ENCODE measurements at regions not wholly inside any gene's neighbourhood (a gene's known extent, or its start where the extent isn't known, plus 50 kb on each side); places are given as distances from the start of the nearest gene placed in this dataset.

DNA sequence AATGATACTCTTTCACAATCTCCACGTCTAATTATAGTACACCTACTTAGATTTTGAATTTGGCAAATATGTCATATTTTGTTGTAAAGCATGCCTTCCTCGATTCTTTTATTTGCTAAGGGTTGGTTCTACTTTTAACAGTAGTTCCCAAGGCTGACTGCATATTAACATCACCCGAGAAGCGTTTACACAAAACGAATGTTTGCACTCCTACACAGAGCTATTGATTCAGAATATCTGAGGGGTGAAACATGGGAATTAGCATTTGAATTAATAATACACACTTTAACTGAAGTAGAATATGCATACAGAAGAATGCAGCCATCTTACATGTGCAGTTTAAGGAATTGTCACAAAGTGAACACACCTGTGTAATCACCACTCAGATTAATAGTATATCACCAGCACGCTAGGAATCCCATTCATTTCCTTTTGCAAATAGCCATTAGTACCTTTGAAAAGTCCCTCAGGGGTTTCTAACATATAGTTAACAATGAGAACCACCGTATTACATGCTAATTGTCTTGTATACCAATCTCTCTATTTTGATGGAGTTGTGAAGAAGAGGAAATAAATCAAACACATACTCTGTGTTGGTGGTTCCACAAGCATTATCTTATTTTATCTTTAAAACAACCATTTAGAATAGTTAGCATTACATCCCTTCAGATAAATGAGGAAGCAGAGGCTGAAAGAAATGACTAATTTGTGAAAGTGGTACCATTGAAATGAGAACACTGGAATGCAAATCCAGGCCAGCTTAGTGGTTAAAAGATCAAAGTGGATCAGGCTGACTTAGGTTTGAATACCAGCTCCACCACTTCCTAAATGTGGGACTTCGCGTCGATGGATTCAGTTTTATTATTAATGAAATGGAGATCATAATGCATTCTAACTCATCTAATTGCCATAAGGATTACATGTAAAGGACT lies 317.6 kb downstream of the HDGFL1 start:
- no peak for DNase-seq

DNA sequence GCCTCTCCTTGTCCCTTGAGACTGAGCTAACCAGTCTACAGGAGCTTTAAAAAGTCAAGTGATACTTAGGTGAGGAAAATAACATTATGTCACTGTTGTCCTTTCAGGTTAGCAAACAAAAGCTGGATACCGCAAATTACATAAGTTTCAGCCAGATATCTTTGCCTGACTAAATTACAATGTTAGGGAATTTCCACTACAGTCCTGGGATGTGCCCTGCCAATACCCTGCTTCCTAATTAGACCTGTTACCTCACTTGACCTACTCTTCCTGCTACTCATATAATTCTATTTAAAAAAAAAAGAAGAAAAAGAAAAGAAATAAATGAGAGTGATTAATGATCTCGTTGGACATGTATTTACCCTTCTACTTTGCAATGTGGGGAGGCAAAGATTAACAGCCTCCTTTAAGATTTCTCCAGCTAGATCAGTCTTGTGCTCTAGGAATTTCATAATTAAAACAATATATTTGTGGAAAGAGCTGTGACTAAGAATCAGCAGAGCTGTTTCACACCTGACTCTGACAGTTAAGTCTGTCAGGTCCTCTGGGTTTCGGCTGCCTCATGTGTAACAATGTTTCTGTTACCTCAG lies 318.9 kb downstream of the HDGFL1 start:
- DNase-seq = no peak

DNA sequence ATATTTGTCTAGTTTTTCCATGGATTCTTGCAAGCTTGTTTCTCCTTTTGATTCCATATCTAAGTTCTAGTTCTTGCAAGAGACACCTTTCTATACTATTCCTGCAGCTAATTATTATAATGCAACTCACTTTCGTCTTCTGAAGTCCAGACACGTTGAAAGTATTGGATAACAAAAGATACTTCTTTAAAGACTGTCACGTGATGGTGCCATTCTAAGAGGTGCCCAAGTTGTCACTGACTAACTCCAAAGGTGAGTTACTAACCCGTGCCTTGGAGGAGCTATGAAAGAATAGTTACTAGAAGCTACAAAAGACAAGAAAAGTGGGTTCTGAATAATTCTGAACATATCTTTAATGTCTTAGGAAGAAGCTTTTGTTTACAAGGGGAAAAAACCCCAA lies 322.6 kb downstream of the HDGFL1 start:
- no peak for DNase-seq

DNA sequence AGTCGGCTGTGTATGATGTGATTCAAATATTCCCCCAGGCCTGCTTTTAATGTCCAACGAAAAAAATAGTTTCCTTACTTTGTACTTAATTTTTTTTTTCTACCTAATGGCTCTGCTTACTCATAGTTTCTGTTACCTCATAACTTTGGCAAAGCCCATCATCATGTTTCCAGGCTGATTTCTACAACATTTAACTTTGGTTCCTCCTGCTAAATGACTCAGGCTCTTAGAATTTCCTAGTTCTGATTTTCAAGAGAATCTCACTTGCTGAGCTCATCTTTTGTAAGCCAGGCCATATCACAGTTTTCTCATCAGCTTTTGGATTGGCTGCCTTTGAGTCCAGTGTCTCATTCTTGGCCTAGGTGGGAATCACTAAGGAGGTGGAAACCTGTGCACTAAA lies 323.1 kb downstream of the HDGFL1 start:
- DNase-seq = no peak

DNA sequence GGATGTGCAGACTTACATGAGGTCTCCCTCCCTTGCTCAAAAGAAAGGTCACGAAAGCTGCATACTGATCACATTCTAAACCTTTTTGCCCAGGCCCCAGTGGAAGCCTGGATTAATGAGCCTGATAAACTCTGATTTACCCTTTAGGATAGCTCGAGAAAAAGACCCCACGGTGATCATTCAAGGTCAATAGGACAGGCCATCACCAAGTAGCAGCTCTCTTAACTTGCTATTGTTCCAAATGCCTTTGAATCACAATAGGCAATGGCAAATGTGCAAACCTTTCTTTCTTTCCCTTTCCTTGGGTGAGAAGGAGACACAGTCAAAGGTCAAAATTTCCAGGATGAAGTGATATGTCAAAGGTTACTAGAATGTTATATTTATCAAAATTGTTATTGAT lies 327.3 kb downstream of the HDGFL1 start:
- no peak for DNase-seq

DNA sequence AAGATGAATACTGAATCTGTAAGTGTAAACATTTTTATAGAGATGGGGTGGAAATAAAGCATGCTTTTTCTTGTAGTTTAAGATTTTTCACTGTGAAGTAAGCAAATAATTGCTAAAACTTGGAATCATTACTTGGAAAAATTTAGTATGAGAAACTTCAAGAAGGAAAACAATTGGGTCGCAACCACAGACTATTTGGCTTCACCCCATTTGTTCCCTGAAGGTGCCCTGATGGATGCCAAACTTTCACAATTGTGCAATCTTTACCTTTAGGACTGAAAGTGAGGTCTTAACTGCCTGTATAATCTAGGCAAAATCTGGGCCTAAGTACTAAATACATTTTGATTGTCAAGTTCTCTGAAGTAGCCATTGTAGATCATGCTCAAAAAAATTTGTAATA lies 330.1 kb downstream of the HDGFL1 start:
- no peak for DNase-seq

DNA sequence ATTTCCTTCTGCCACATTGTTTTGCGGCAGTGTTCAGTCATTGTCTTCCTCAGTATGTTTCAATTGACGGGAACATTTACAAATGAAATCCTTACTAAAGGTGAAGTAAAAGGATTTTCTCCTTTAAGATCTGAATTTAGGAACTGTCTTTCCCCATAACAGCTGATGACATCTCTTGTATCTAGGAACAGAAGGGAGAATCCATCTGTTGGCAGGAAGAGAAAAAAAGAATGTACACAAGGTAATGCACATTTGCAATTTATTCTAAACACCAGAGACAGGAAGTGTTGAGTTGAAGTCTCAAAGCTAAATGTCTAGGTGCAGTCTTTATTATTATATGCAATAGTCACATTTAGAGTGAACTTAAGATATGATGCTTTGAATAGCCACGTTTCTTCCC lies 334.5 kb downstream of the HDGFL1 start:
- DNase-seq = no peak

DNA sequence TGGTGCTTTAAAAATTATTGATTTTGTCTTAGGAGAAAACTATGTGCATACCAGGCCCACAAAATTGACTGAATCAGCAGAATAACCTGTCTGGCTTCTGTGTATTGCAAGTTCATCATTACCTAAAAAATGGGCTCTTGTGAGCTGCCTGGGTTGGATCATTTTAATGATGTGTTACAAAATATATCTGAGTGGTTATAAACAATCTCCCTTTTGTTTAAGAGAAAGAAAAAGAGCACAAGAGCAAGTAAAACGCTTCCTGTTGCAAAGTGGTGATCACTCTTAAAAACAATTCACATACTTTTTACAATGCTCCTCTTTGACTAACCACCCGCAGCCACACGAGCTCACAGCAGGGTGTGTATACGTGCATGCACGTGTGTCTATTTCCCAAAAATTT lies 335.1 kb downstream of the HDGFL1 start:
- DNase-seq = no peak

DNA sequence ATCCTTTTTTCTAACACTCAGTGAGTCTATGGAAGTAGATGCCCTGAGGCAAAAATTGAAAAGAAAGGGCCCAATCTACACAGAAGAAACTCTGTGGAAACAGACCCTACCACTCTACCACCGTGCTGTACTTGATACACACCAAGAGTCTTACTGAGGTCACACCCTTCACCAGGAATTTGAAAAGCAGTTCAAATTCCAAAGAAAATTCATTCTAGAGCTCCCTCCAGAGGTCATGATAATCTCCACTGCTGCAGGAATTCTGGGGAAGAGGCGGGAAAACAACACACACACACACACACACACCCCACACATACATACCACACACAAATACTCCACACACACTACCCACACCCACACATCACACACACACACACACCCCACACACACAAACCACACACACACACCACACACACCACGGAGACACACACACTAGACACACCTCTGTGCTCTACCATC lies 336.8 kb downstream of the HDGFL1 start:
- no peak for DNase-seq

DNA sequence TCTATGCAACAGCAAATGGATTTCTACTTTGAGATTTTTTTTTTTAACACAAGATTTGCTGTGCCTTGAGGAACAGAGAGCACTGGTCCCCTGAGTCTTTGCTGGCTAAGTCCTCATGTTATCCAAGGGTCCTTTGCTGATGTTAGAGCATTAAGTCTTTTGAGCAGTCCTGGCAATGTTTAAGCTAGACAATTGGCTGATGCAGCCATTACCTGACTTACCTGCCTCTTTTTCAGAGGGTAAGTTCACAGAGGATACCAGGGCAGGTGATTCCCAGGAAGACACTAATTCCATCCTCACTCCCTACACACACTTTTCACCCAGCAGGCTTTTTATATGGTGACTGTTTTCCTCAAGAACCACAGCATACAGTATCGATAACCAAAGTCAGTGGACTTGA lies 337.7 kb downstream of the HDGFL1 start:
- DNase-seq = no peak

DNA sequence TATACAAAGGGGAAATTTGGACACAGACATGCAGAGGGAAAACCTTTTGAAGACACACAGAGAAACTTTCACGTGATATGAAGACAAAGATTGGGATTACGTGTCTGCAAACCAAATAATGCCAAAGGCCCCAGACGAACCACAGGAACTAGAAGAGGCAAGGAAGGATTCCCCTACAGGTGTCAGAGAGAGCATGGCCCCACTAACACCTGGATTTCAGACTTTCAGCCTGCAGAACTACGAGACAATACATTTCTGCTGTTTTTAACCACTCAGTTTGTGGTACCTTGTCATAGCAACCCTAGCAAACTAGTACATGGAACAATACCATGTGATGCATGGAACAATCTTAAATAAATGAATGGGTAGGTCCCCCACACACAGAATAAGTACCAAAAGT lies 341.0 kb downstream of the HDGFL1 start:
- DNase-seq = no peak

DNA sequence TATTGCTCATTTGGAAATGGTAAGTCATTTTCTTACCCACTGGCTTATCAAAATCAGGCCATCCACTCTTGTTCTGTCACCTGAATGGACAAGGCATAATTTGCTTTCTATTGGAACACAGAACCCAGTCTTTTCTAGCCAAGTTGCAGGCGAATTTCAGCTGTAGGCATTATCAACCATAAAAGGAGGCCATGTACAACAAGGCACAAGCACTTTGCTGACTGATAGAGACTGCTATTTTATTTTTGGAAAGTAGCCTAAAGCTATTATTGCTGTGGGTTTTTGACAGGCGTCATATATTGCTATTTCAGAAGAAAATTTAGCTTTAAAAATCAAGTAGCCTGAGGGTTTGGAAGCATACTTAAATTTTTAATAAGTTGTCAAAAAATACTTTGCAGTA lies 344.2 kb downstream of the HDGFL1 start:
- no peak for DNase-seq

DNA sequence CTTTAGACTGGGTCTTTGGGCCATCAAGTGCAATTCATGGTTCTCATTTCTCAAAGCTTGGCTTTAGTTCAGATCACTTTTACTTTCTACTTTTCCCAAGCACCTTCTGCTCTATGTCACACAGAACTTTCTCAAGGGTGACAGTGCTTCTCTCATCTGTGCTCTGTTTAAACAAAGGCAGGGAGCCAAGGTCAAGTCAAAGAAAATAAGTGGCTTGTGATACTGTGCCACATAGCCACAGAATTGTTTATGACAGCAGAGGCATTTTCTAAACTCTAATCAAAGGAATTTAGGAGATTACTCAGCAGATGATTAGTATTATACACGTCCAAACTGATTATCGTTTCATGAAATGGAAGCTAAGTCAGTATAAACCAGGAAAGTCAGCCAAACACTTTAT lies 348.0 kb downstream of the HDGFL1 start:
- no peak for DNase-seq

DNA sequence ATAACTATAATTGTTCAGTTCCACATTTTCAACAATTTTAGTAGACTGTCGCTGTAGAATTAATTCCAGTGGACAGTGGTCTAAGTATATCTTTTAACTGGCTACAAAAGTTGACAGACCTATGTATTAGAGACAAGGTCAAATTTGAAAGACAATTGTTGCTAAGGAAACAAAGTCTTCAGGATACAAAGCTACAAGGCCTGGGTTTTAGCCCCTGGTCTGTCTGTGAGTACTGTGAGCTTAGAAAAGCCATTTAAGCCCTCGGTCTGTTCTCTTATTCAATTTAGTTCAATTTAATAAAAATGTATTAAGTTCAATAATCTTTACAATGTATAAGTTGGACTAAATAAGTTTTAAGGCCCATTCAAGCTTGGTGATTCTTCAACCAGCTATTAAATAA lies 352.5 kb downstream of the HDGFL1 start:
- no peak for DNase-seq

DNA sequence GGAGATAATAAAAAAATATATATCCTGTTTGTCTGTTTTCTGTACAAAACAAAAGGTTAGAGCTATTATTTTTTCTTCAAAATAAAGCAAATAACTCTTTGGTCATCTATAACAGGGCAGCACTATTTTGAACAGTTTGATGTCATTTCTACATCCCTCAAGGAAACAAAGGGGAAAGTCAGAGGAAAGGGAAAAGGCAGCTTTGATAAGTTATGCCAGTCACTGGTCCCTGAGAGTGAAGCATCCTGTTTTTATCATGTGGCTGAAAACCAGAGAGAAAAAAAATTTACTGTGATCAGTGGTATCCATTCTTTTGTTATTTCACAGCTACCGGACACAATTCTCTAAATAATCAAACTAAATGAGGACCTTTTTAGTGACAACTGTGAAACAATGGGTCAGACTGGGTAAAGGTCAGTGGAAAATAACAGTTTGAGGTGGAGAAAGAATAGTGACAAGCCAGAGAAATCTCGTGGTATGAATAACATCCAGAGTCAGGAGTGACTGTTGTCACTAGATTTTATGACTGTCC lies 356.0 kb downstream of the HDGFL1 start:
- no peak for DNase-seq

DNA sequence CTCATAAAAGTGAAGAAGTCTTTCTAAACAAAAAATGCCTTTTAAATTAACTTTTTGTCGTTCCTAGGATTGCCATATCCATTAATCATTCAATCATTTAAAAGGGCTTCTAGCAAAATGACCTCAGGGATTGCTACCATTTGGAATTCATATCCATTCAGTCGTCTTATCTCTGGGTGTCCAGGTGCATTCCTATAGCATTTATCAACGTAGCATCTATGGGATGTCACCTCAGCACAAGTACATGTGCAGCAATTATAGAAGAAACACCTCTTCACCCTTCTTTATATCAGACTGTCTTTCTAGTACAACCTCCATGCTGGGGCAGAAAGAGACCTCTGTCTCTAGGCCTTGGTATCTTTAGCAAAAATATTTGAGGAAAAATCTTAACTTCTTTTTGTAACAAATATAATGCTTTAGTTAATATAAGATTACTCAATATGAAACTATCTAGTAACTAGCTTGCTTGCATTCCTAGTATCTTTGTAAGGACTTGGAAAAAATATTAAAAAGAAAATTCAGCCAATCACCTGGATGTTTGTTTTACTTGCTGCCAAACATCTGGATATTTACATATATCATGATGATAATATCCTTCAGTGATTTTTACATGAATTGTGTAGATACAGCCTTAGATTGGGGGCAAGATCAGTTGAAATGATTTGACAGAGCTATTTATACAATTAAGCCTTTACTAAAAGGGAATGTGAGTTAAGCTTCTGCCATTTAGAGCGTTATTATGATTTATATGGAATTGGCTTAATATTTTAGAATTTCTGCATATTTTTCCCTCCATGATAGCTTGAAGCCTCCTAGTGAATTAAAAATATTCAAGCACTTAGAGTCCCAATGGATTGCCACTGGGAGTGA lies 356.8 kb downstream of the HDGFL1 start:
- DNase-seq = no peak

DNA sequence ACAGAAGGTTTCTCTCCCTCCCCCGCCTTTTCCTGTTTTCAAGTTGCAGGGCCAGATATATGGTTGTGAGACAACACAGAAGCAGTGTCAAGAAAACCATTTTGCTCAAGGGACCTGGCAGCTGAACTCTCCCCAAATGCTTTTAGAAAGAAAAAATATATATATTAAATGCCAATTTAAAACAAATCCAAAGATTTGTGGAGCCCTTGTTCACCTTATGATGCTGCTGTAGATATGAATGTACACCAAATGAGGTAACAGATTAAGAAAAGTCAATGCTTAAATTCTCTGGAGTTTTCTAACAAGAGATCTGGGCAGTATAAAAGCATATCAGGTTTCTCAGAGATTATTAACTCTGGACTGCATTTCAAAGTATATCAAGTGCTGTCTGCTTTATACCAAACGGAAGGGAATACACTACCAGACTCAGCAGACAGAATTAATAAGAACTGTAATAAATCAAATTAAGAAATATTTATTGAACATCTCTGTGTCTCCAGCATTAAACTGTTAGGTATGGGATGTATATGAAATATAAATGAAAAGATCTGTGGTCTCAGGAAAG lies 357.5 kb downstream of the HDGFL1 start:
- DNase-seq = no peak

DNA sequence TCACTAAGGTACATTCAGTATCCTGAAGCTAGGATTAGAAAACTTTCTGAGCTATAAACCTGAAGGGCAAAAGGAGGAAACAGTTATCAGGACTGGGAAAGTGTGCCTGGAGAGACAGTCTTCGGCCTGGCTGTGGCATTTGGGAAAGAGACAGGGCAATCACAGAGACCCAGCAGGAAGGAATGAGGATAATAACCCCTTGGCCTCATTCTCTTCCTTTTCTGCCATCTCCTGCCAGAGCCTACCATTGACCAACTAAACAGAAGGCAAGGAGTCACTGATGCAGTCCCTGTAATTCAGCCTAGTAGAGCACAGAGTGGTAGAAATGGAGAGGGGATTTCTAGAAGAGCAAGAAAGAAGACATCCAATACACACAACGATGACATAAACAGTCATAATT lies 359.4 kb downstream of the HDGFL1 start:
- DNase-seq = no peak

DNA sequence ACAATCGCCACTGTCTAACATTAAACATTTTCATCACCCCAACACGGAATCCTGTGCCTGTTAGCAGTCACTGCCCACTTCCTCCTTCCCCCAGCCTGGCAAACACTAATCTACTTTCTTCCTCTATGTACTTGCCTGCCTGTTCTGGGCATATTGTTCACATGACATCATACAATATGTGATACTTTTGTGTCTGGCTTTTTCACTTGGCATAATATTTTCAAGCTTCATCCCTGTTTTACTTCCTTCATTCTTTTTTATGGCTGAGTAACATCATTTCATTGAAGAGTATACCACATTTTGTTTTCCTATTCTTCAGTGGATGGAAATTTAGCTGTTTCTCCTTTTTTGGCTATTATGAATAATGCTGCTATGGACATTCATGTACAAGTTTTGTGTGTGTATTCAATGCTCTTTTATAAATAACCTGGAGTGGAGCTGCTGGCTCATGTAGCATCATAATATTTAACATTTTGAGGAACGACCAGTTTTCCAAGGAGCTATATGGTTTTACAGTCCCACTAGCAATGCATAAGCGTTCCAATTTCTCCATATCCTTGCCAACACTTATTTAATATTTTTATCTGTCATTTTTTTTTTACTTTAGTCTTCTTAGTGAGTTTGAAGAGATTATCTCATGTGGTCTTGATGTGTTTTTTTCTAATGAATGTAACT lies 360.1 kb downstream of the HDGFL1 start:
- DNase-seq = no peak

DNA sequence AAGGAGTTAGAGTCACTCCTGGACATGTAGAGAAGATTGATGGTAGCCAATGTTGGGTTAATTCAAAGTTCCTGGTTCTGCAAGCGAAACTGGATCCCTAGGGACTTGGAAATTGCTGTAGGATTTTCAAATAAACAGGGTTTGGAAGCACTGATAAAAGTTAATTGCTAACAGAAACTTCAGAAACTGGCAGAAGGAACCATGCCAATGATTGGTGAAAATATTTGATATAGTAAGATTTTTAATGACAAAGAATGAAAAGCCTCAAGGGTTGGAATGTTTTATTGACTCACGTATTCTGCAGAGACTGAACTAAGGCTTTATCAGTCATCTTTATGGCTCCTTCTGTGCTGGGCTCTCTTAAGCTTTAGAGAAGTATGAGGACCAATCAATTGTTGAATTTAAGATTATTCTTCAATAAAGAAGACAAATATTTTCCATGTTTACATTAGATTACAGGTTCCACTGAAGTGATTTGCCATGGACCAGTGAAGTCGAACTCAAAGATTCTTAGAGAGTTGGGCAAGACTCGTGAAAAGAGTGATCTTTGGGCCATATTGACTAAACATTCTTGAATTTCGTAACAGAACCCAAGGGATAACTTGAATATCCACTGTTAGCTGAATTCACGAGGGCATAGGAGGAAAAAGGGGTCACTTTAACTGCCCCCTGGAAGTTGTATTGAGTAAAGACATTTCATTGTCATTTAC lies 371.4 kb downstream of the HDGFL1 start:
- no peak for DNase-seq

DNA sequence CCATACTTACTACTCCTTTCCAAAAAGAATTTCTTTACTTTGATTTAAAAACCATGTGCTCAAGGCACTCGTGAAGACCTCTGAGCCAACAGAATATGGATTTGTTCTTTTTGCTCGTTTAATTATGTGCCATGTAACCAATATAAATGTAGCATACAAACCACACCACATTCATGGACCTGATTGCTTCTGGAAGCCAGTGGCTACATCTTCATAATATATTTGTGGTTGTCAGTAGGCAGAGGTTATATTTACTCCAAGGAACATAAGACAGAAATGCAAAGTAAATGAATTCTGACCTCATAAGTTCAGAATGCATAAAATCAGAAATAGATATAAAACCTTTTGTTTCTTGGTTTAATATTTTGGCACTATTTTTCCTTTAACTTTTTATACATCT lies 373.0 kb downstream of the HDGFL1 start:
- DNase-seq = no peak

DNA sequence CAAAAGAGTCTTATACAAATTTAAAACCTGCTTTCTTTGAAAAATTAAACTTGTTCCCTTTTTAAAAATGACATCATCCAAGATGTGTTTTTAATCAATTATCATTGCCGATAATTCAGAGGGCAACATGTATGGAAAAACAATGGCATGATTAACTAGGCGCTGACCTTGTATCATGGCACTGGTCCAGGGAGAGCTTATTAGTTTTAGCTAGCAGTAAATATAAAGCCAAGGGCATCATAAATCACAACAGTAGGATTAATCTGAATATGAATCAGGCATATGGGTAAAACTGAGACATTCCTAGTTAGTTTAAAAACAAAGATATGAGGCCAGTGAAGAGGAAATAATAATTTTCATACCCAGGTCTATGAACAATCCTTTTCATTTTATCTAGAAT lies 374.0 kb downstream of the HDGFL1 start:
- no peak for DNase-seq

Measured in COR-L47 (cell line).